HG02763 (cell line): ENCODE measurements at regions not wholly inside any gene's neighbourhood (a gene's known extent, or its start where the extent isn't known, plus 50 kb on each side); places are given as distances from the start of the nearest gene placed in this dataset.

Experiments used
- ATAC-seq: cut with Tn5 transposase; IDR thresholded peaks from one replicate; pipeline ENCODE4 v1.9.1; 2021; ENCODE audit warnings: mild to moderate bottlenecking, moderate library complexity; ENCODE audit not compliant: unreplicated experiment

GRCh38 chr7:88700725-88701124 is 58.8 kb upstream of the ZNF804B start:
- ATAC-seq, result no peak

DNA sequence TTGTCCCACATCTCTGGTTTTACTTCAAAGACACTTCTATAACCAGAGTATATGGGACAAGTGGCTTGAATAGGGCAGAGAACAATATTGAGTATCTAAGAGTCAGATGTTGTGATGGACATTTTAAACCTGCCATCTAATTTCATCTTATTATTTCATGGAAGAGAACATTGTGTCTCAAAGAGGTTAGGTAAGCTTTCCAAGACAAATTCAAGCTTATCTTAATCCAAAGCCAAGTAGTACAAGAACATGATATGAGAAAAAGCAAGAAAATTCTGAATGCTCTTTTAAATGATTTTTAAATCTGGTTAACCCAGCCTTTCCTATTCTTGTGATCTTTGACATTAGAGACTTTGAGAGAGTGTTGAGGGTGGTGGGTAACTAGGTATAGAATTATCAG is 65.3 kb upstream of the ZNF804B start:
- ATAC-seq, result no peak

- ATAC-seq, result no peak
Observed at GRCh38 chr7:88693131-88693530, 66.4 kb upstream of the ZNF804B start.

DNA sequence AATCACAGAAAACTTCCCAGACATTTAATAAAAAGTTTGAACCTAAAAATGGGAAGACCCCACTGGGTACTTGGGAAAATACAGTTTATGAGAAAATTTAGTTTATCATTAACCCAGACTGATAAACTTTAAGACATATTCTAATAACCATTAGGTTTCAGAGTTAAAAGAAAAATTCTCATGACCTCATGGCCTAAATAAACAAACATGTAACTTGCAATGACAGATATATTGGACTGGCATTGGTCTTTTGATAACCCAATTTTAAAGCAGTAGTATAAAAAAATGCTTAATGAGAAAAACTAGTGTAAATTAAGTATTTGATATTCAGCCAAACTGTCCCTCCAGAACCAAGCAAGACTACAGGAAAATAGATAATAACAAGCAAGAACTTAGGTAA is 67.0 kb upstream of the ZNF804B start:
- ATAC-seq, result no peak

GRCh38 chr7:88689821-88690220 is 69.7 kb upstream of the ZNF804B start:
- no peak for ATAC-seq

GRCh38 chr7:88688222-88688621 is 71.3 kb upstream of the ZNF804B start:
- no peak for ATAC-seq

GRCh38 chr7:88686468-88687229 is 72.9 kb upstream of the ZNF804B start:
- no peak for ATAC-seq

- ATAC-seq, result no peak
Observed at GRCh38 chr7:88681682-88682081, 77.8 kb upstream of the ZNF804B start.

- ATAC-seq, result no peak
Observed at GRCh38 chr7:88670536-88670935, 89.0 kb upstream of the ZNF804B start.

GRCh38 chr7:88669913-88670312 is 89.6 kb upstream of the ZNF804B start:
- no peak for ATAC-seq

DNA sequence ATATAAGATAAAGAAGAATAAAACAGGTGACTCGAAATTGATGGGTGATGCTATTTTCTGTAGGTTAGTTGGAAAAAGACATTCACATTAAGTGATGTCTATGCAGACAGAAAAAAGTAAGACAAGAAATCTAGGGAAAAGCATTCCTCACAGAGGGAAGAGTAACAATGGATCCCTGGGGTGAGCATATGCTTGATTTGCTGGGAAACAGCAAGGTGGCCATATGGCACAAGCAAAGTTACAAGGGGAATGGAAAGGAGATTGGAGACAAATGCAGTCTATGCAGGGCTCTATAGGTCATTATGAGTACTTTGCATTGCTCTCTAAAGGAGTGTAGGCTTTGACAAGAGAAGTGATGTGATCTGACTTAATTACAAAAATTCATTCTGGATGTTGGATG is 90.9 kb upstream of the ZNF804B start:
- ATAC-seq, result no peak

- ATAC-seq, result no peak
Observed at GRCh38 chr7:88666626-88667025, 92.9 kb upstream of the ZNF804B start.

GRCh38 chr7:88665892-88666514 is 93.5 kb upstream of the ZNF804B start:
- ATAC-seq, result no peak

DNA sequence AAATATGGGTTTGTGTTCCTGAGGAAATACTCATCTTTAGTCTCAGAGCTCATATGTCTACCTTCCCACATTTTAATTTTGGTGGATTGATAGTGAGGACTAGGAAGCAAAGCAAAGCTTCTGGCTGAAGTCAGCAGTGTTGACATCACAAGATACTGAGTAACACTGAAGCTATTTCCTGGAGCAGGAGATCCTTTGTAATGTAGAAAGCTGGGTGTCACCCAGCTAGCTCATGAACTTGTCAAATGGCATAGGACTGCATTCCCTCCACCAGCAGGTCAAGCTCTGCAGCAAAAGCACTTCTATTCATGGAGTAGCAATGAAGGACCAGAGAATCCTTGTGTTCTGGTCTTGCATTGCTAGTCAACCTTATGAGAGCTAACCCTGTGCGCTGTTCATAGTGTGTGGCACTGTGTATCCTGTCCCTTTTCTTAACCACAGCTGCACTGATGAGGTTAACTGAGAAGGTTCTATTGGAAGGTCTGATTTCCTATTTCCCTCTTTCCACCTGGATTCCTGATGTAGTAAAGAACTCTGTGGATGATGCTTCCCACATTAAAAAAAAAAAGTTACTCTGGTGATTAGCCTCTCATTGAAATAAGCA is 94.8 kb upstream of the ZNF804B start:
- ATAC-seq, result no peak

GRCh38 chr7:88661921-88662320 is 97.6 kb upstream of the ZNF804B start:
- ATAC-seq, result no peak

- no peak for ATAC-seq
Observed at GRCh38 chr7:88647825-88648224, 111.7 kb upstream of the ZNF804B start.

GRCh38 chr7:88638583-88638982 is 120.9 kb upstream of the ZNF804B start:
- no peak for ATAC-seq

- no peak for ATAC-seq
Observed at GRCh38 chr7:88637795-88638194, 121.7 kb upstream of the ZNF804B start.

DNA sequence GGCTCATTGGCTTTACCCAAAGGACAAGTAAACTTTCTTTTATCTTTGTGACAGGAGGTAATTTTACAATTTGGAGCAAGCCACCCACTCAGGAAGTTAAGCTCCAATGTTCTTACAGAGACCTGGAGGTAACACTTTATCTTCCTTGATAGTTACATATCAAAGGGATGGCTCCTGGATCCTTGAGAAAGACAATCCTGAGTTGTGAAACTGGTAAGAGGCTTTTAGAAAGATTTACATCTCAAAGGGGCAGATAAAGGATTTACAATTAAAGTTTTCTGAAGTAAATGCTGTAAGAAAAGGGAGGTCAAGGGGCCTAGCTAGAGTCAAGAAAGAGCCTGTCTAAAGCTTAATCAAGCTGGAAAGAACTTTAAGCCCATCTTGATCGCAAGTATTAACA is 124.4 kb upstream of the ZNF804B start:
- no peak for ATAC-seq

DNA sequence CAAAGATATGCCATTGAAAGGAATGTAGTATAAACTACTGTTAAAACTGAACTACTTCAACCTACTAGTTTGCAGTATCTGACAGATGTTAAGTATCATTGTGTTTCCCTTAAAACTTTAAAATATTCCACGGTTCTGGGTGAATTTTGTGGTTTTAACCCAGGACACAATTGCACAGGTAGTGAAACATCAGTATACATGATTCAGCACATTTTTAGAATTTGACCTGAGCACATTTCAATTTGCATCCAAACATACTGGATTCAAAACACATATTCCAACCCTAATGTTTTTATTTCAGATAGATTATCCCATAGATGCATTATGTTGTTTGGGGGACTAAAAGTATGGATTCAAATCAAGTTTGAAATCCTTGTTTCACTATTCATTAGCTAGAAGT is 129.9 kb upstream of the ZNF804B start:
- no peak for ATAC-seq

- ATAC-seq, result peak; percentile 100
Observed at GRCh38 chr7:88628363-88629085, 131.0 kb upstream of the ZNF804B start.

GRCh38 chr7:88617185-88617584 is 142.3 kb upstream of the ZNF804B start:
- no peak for ATAC-seq
